Activated CD4-positive, alpha-beta T cell treated with anti-CD3 and anti-CD28 coated beads for 36 hours (primary cell): ENCODE measurements at regions not wholly inside any gene's neighbourhood (a gene's known extent, or its start where the extent isn't known, plus 50 kb on each side); places are given as distances from the start of the nearest gene placed in this dataset.

ENCODE experiments used
- ATAC-seq: fragments of 200-7000 bp; cut with Tn5 transposase; one replicate; pipeline ENCODE4 v1.10.0; 2021; ENCODE audit warnings: mild to moderate bottlenecking, moderate library complexity
- CTCF ChIA-PET: fragments of 350-600 bp; sonication (Branson Sonifier 250); formaldehyde crosslinking; loops from one replicate; lab custom pipeline; 2021; ENCODE audit warnings: antibody characterized with exemption; lab: Charles Lee
- POLR2A ChIA-PET: fragments of 350-600 bp; sonication (Branson Sonifier 250); formaldehyde crosslinking; loops from one replicate; lab custom pipeline; 2021; ENCODE audit warnings: antibody characterized with exemption, inconsistent platforms; lab: Charles Lee
- DNase-seq: peaks from one replicate; pipeline ENCODE4 v3.0.0-alpha.2; 2020
- H3K27ac Mint-ChIP-seq: one replicate; pipeline ENCODE4 v1.8.0; 2021; ENCODE audit warnings: mixed read lengths
- H3K27me3 Mint-ChIP-seq: one replicate; pipeline ENCODE4 v1.8.0; 2021; ENCODE audit warnings: mixed read lengths
- H3K36me3 Mint-ChIP-seq: one replicate; pipeline ENCODE4 v1.8.0; 2021; ENCODE audit warnings: low read depth, mixed read lengths
- H3K4me1 Mint-ChIP-seq: one replicate; pipeline ENCODE4 v1.8.0; 2021; ENCODE audit warnings: mixed read lengths
- H3K4me3 Mint-ChIP-seq: one replicate; pipeline ENCODE4 v1.8.0; 2021; ENCODE audit warnings: mild to moderate bottlenecking, moderate library complexity, mixed read lengths
- H3K9me3 Mint-ChIP-seq: one replicate; pipeline ENCODE4 v1.8.0; 2021; ENCODE audit warnings: low read depth, mixed read lengths
- intact Hi-C, 2 experiments: fragments of 100-400 bp; cut with DNase I in 1 of 2; cut with micrococcal nuclease in 1 of 2; formaldehyde crosslinking; loops; one replicate each; pipeline versions ENCODE4 v1.14.2 to v1.15.1; 2022 to 2024; cut with DNase I, micrococcal nuclease

GRCh38 chr18:34061226-34061625 is 163.5 kb downstream of the NOL4 start:
- intact Hi-C loops: no loop called here
- ATAC-seq (no peak), DNase-seq (no peak)
- H3K9me3 Mint-ChIP-seq: peaks cover 13% of the 10 kb centered on the region
- H3K36me3 Mint-ChIP-seq: no peaks in the 10 kb centered on the region
- H3K4me1 Mint-ChIP-seq: no peaks in the 10 kb centered on the region
- POLR2A ChIA-PET: no interaction called here
- no peak overlapping the region for H3K27ac Mint-ChIP-seq
- H3K4me3 Mint-ChIP-seq: no peak overlapping the region
- CTCF ChIA-PET: no interaction called here
- no peaks in the 10 kb centered on the region for H3K27me3 Mint-ChIP-seq

GRCh38 chr18:34055227-34055626 is 169.5 kb downstream of the NOL4 start:
- H3K27ac Mint-ChIP-seq: no peak overlapping the region
- intact Hi-C loops: no loop called here
- no peaks in the 10 kb centered on the region for H3K36me3 Mint-ChIP-seq
- H3K4me3 Mint-ChIP-seq: no peak overlapping the region
- peaks cover 23% of the 10 kb centered on the region for H3K9me3 Mint-ChIP-seq
- no peak for DNase-seq
- H3K4me1 Mint-ChIP-seq: no peaks in the 10 kb centered on the region
- CTCF ChIA-PET: interaction anchor here (0.6 kb wide), 1 partner anchor 1805 kb away, joined by 3 read pairs; no protein-coding TSS in a partner anchor
- no peaks in the 10 kb centered on the region for H3K27me3 Mint-ChIP-seq
- POLR2A ChIA-PET: no interaction called here
- no peak for ATAC-seq

GRCh38 chr18:34050661-34051060 is 174.1 kb downstream of the NOL4 start:
- DNase-seq (no peak), ATAC-seq (no peak)
- Mint-ChIP-seq H3K27me3 (no peaks in the 10 kb centered on the region), H3K9me3 (peaks cover 6% of the 10 kb centered on the region), H3K4me1 (no peaks in the 10 kb centered on the region), H3K27ac (no peak overlapping the region), H3K36me3 (no peaks in the 10 kb centered on the region), H3K4me3 (no peak overlapping the region)
- ChIA-PET POLR2A (no interaction called here), CTCF (no interaction called here)
- intact Hi-C loops: no loop called here

- Mint-ChIP-seq H3K27ac (no peak overlapping the region), H3K4me1 (no peaks in the 10 kb centered on the region), H3K9me3 (peaks cover 2% of the 10 kb centered on the region), H3K27me3 (no peaks in the 10 kb centered on the region), H3K4me3 (no peak overlapping the region), H3K36me3 (no peaks in the 10 kb centered on the region)
- DNase-seq: no peak
- ATAC-seq: no peak
- ChIA-PET CTCF (interaction anchor here (0.8 kb wide), 1 partner anchor 74 kb away, joined by 3 read pairs; no protein-coding TSS in a partner anchor), POLR2A (no interaction called here)
- intact Hi-C loops: no loop called here
Measured at GRCh38 chr18:34049511-34049910, 175.2 kb downstream of the NOL4 start.

- Mint-ChIP-seq H3K4me3 (no peak overlapping the region), H3K27ac (no peak overlapping the region), H3K36me3 (no peaks in the 10 kb centered on the region), H3K4me1 (no peaks in the 10 kb centered on the region), H3K27me3 (no peaks in the 10 kb centered on the region), H3K9me3 (peaks cover 2% of the 10 kb centered on the region)
- CTCF ChIA-PET: no interaction called here
- no peak for ATAC-seq
- POLR2A ChIA-PET: no interaction called here
- intact Hi-C loops: no loop called here
- DNase-seq: no peak
Measured at GRCh38 chr18:34048423-34048822, 176.3 kb downstream of the NOL4 start.

GRCh38 chr18:34042423-34043146 is 182.1 kb downstream of the NOL4 start:
- ChIA-PET POLR2A (no interaction called here), CTCF (no interaction called here)
- Mint-ChIP-seq H3K4me3 (no peak overlapping the region), H3K9me3 (peaks cover 2% of the 10 kb centered on the region), H3K27me3 (no peaks in the 10 kb centered on the region), H3K27ac (no peak overlapping the region), H3K4me1 (no peaks in the 10 kb centered on the region), H3K36me3 (no peaks in the 10 kb centered on the region)
- ATAC-seq (no peak), DNase-seq (no peak)
- intact Hi-C loops: no loop called here

- Mint-ChIP-seq H3K4me3 (no peak overlapping the region), H3K9me3 (no peaks in the 10 kb centered on the region), H3K4me1 (no peaks in the 10 kb centered on the region), H3K27ac (no peak overlapping the region), H3K36me3 (no peaks in the 10 kb centered on the region), H3K27me3 (no peaks in the 10 kb centered on the region)
- no peak for ATAC-seq
- no peak for DNase-seq
- CTCF ChIA-PET: no interaction called here
- intact Hi-C loops: no loop called here
- POLR2A ChIA-PET: no interaction called here
Measured at GRCh38 chr18:34039611-34040010, 185.1 kb downstream of the NOL4 start.

GRCh38 chr18:34039201-34039600 is 185.5 kb downstream of the NOL4 start:
- H3K27ac Mint-ChIP-seq: no peak overlapping the region
- H3K36me3 Mint-ChIP-seq: no peaks in the 10 kb centered on the region
- DNase-seq (no peak), ATAC-seq (no peak)
- POLR2A ChIA-PET: no interaction called here
- CTCF ChIA-PET: no interaction called here
- peaks cover under 1% of the 10 kb centered on the region for H3K9me3 Mint-ChIP-seq
- no peak overlapping the region for H3K4me3 Mint-ChIP-seq
- H3K4me1 Mint-ChIP-seq: no peaks in the 10 kb centered on the region
- H3K27me3 Mint-ChIP-seq: no peaks in the 10 kb centered on the region
- intact Hi-C loops: no loop called here

- H3K4me3 Mint-ChIP-seq: no peak overlapping the region
- ChIA-PET CTCF (no interaction called here), POLR2A (no interaction called here)
- H3K27ac Mint-ChIP-seq: no peak overlapping the region
- H3K27me3 Mint-ChIP-seq: no peaks in the 10 kb centered on the region
- no peaks in the 10 kb centered on the region for H3K36me3 Mint-ChIP-seq
- no peak for ATAC-seq
- DNase-seq: no peak
- no peaks in the 10 kb centered on the region for H3K4me1 Mint-ChIP-seq
- H3K9me3 Mint-ChIP-seq: peaks cover 6% of the 10 kb centered on the region
- intact Hi-C loops: no loop called here
Measured at GRCh38 chr18:34038086-34038485, 186.6 kb downstream of the NOL4 start.

GRCh38 chr18:34033968-34034367 is 190.7 kb downstream of the NOL4 start:
- no peaks in the 10 kb centered on the region for H3K4me1 Mint-ChIP-seq
- H3K36me3 Mint-ChIP-seq: no peaks in the 10 kb centered on the region
- no peak overlapping the region for H3K4me3 Mint-ChIP-seq
- peaks cover 8% of the 10 kb centered on the region for H3K9me3 Mint-ChIP-seq
- no peaks in the 10 kb centered on the region for H3K27me3 Mint-ChIP-seq
- ChIA-PET POLR2A (no interaction called here), CTCF (no interaction called here)
- intact Hi-C loops: no loop called here
- DNase-seq (no peak), ATAC-seq (no peak)
- no peak overlapping the region for H3K27ac Mint-ChIP-seq

GRCh38 chr18:34031810-34032209 is 192.9 kb downstream of the NOL4 start:
- ChIA-PET CTCF (no interaction called here), POLR2A (no interaction called here)
- Mint-ChIP-seq H3K27ac (no peak overlapping the region), H3K4me3 (no peak overlapping the region), H3K4me1 (no peaks in the 10 kb centered on the region), H3K27me3 (no peaks in the 10 kb centered on the region), H3K36me3 (no peaks in the 10 kb centered on the region), H3K9me3 (peaks cover 8% of the 10 kb centered on the region)
- ATAC-seq (no peak), DNase-seq (no peak)
- intact Hi-C loops: no loop called here

- H3K27me3 Mint-ChIP-seq: no peaks in the 10 kb centered on the region
- CTCF ChIA-PET: no interaction called here
Measured at GRCh38 chr18:34028324-34028723, 196.4 kb downstream of the NOL4 start.

More at GRCh38 chr18:34028324-34028723, 196.4 kb downstream of the NOL4 start:
- Mint-ChIP-seq H3K4me1 (no peaks in the 10 kb centered on the region), H3K27ac (no peak overlapping the region), H3K4me3 (no peak overlapping the region), H3K9me3 (peaks cover 5% of the 10 kb centered on the region), H3K36me3 (no peaks in the 10 kb centered on the region)
- ATAC-seq (no peak), DNase-seq (no peak)
- POLR2A ChIA-PET: no interaction called here
- intact Hi-C loops: no loop called here
